HG03432 (cell line): ENCODE measurements at regions not wholly inside any gene's neighbourhood (a gene's known extent, or its start where the extent isn't known, plus 50 kb on each side); places are given as distances from the start of the nearest gene placed in this dataset.

Experiments
- ATAC-seq: cut with Tn5 transposase; IDR thresholded peaks from one replicate; pipeline ENCODE4 v1.9.1; 2021; ENCODE audit warnings: mild to moderate bottlenecking, moderate library complexity; ENCODE audit not compliant: unreplicated experiment

- ATAC-seq = no peak
Observed at GRCh38 chr17:72360386-72360940, 239.6 kb downstream of the SOX9 start.

GRCh38 chr17:72361892-72362291 is 241.1 kb downstream of the SOX9 start:
- ATAC-seq = no peak

GRCh38 chr17:72362376-72363088 is 241.7 kb downstream of the SOX9 start:
- ATAC-seq = no peak

- ATAC-seq = no peak
Observed at GRCh38 chr17:72363089-72363610, 242.3 kb downstream of the SOX9 start.

- ATAC-seq = no peak
Observed at GRCh38 chr17:72365857-72366414, 245.1 kb downstream of the SOX9 start.

GRCh38 chr17:72366626-72367025 is 245.8 kb downstream of the SOX9 start:
- no peak for ATAC-seq

- ATAC-seq = no peak
Observed at GRCh38 chr17:72368191-72368590, 247.4 kb downstream of the SOX9 start.

GRCh38 chr17:72369366-72369765 is 248.5 kb downstream of the SOX9 start:
- no peak for ATAC-seq

- ATAC-seq = no peak
Observed at GRCh38 chr17:72370819-72371218, 250.0 kb downstream of the SOX9 start.

GRCh38 chr17:72372185-72372584 is 251.4 kb downstream of the SOX9 start:
- ATAC-seq = no peak

GRCh38 chr17:72373910-72374741 is 253.3 kb downstream of the SOX9 start:
- no peak for ATAC-seq

- ATAC-seq = no peak
Observed at GRCh38 chr17:72376526-72377345, 255.9 kb downstream of the SOX9 start.

GRCh38 chr17:72378414-72379390 is 257.9 kb downstream of the SOX9 start:
- ATAC-seq = no peak

GRCh38 chr17:72379516-72379915 is 258.7 kb downstream of the SOX9 start:
- no peak for ATAC-seq

- no peak for ATAC-seq
Observed at GRCh38 chr17:72380120-72380519, 259.3 kb downstream of the SOX9 start.

- no peak for ATAC-seq
Observed at GRCh38 chr17:72380737-72381136, 259.9 kb downstream of the SOX9 start.

- no peak for ATAC-seq
Observed at GRCh38 chr17:72381597-72382397, 261.0 kb downstream of the SOX9 start.

- no peak for ATAC-seq
Observed at GRCh38 chr17:72382971-72383722, 262.3 kb downstream of the SOX9 start.
